T-helper 17 cell (primary cell): ENCODE measurements at regions not wholly inside any gene's neighbourhood (a gene's known extent, or its start where the extent isn't known, plus 50 kb on each side); places are given as distances from the start of the nearest gene placed in this dataset.

Source experiments
- ATAC-seq: fragments of 150-1000 bp; cut with Tn5 transposase; 2 replicates; pipeline ENCODE4 v1.10.0; 2021; ENCODE audit warnings: mild to moderate bottlenecking, moderate library complexity
- DNase-seq, 3 donors: peaks; one replicate each; pipeline versions ENCODE4 v3.0.0 to v3.0.0-alpha.2; 2020 to 2021
- H3K9me3 ChIP-seq: one replicate; pipeline ENCODE4 v1.7.0; 2013; ENCODE audit warnings: low read length, mild to moderate bottlenecking; ENCODE audit not compliant: control insufficient read depth, poor library complexity, severe bottlenecking
- H3K27ac Mint-ChIP-seq: one replicate; pipeline ENCODE4 v1.8.0; 2022; ENCODE audit warnings: mild to moderate bottlenecking, moderate library complexity, mixed read lengths
- H3K27me3 Mint-ChIP-seq: one replicate; pipeline ENCODE4 v1.8.0; 2022; ENCODE audit warnings: mixed read lengths
- H3K36me3 Mint-ChIP-seq: one replicate; pipeline ENCODE4 v1.8.0; 2022; ENCODE audit warnings: low read depth, mixed read lengths
- H3K4me1 Mint-ChIP-seq: one replicate; pipeline ENCODE4 v1.8.0; 2022; ENCODE audit warnings: mild to moderate bottlenecking, mixed read lengths
- H3K4me3 Mint-ChIP-seq: one replicate; pipeline ENCODE4 v1.8.0; 2022; ENCODE audit warnings: mild to moderate bottlenecking, moderate library complexity, mixed read lengths

GRCh38 chr5:128905568-128906110 lies 59.6 kb upstream of the SLC27A6 start:
- H3K9me3 ChIP-seq: no peaks in the 10 kb centered on the region
- peaks cover 12% of the 10 kb centered on the region for H3K27me3 Mint-ChIP-seq
- ATAC-seq (peak; percentile 59), DNase-seq (peak in 1 of 3 donors; percentile 8)
- H3K27ac Mint-ChIP-seq: no peak overlapping the region
- no peak overlapping the region for H3K4me3 Mint-ChIP-seq
- H3K4me1 Mint-ChIP-seq: peaks cover 2% of the 10 kb centered on the region
- no peaks in the 10 kb centered on the region for H3K36me3 Mint-ChIP-seq

- DNase-seq (no peak), ATAC-seq (no peak)
- no peaks in the 10 kb centered on the region for H3K9me3 ChIP-seq
- Mint-ChIP-seq H3K27ac (no peak overlapping the region), H3K4me3 (no peak overlapping the region), H3K27me3 (peaks cover 28% of the 10 kb centered on the region), H3K4me1 (peaks cover 4% of the 10 kb centered on the region), H3K36me3 (no peaks in the 10 kb centered on the region)
Measured at GRCh38 chr5:128913551-128913950, 51.7 kb upstream of the SLC27A6 start.
